ENCODE measurements at regions not wholly inside any gene's neighbourhood (a gene's known extent, or its start where the extent isn't known, plus 50 kb on each side); places are given as distances from the start of the nearest gene placed in this dataset.

GRCh38 chr9:82254646-82255367, 266.2 kb downstream of the SPATA31D1 start:
- TF ChIP-seq CTCF (IDR thresholded peaks at IDR 0.05) (no peak), POLR2A (IDR thresholded peaks at IDR 0.05) (no peak)

Data from esophagus squamous epithelium (tissue), 4 donors.